Liver (tissue), 8 donors: ENCODE measurements at regions not wholly inside any gene's neighbourhood (a gene's known extent, or its start where the extent isn't known, plus 50 kb on each side); places are given as distances from the start of the nearest gene placed in this dataset.

Experiments
- DNase-seq: peaks from one replicate; pipeline ENCODE4 v3.0.0-alpha.2; 2017; ENCODE audit warnings: low spot score
- H3K27ac ChIP-seq, 2 donors: one replicate each; pipeline ENCODE4 v1.7.0; 2013; ENCODE audit warnings: inconsistent platforms in 2 of 2, low read length in 2 of 2, control low read depth in 1 of 2, low read depth in 1 of 2, mild to moderate bottlenecking in 1 of 2
- H3K27me3 ChIP-seq, 4 donors: one replicate each; pipeline versions ENCODE4 v1.6.1 to v1.7.0; 2013; ENCODE audit warnings: low read length in 3 of 4, inconsistent platforms in 1 of 4, mild to moderate bottlenecking in 1 of 4, moderate library complexity in 1 of 4; ENCODE audit not compliant: control insufficient read depth in 4 of 4, insufficient read depth in 4 of 4
- H3K36me3 ChIP-seq, 4 donors: one replicate each; pipeline versions ENCODE4 v1.6.1 to v1.7.0; 2013; ENCODE audit warnings: low read length in 3 of 4, mild to moderate bottlenecking in 3 of 4, low read depth in 1 of 4, moderate library complexity in 1 of 4; ENCODE audit not compliant: control insufficient read depth in 4 of 4, insufficient read depth in 3 of 4
- H3K4me1 ChIP-seq, 4 donors: one replicate each; pipeline versions ENCODE4 v1.6.1 to v1.7.0; 2013; ENCODE audit warnings: low read length in 3 of 4, mild to moderate bottlenecking in 3 of 4, moderate library complexity in 1 of 4; ENCODE audit not compliant: control insufficient read depth in 4 of 4, insufficient read depth in 4 of 4
- H3K4me3 ChIP-seq, 3 donors: one replicate each; pipeline versions ENCODE4 v1.6.1 to v1.7.0; 2013; ENCODE audit warnings: low read length in 3 of 3, control low read depth in 1 of 3, low read depth in 1 of 3, mild to moderate bottlenecking in 1 of 3
- H3K9ac ChIP-seq, 2 donors: one replicate each; pipeline ENCODE4 v1.7.0; 2013; ENCODE audit warnings: low read length in 2 of 2, mild to moderate bottlenecking in 2 of 2, moderate library complexity in 2 of 2, control low read depth in 1 of 2, low read depth in 1 of 2
- H3K9me3 ChIP-seq, 4 donors: one replicate each; pipeline versions ENCODE4 v1.6.1 to v1.7.0; 2013; ENCODE audit warnings: low read length in 3 of 4; ENCODE audit not compliant: control insufficient read depth in 4 of 4
- EGR1 ChIP-seq, 2 donors: IDR thresholded peaks; 2 replicates each; pipeline ENCODE4 v1.6.1; 2016 to 2018; ENCODE audit warnings: antibody characterized with exemption in 2 of 2, low read depth in 2 of 2
- FOXA1 ChIP-seq: IDR thresholded peaks from 2 replicates; pipeline ENCODE4 v1.6.1; 2016; ENCODE audit warnings: antibody characterized with exemption
- FOXA2 ChIP-seq: IDR thresholded peaks from 2 replicates; pipeline ENCODE4 v1.6.1; 2016; ENCODE audit warnings: antibody characterized with exemption
- GABPA ChIP-seq, 2 donors: IDR thresholded peaks in 1 of 2; conservative IDR thresholded peaks in 1 of 2; 2 replicates each; pipeline ENCODE4 v1.6.1; 2016; ENCODE audit warnings: antibody characterized with exemption in 2 of 2, mild to moderate bottlenecking in 1 of 2, moderate library complexity in 1 of 2
- HNF4A ChIP-seq, 2 donors: conservative IDR thresholded peaks; 2 replicates each; pipeline ENCODE4 v1.6.1; 2016; ENCODE audit warnings: antibody characterized with exemption in 2 of 2, mild to moderate bottlenecking in 2 of 2
- HNF4G ChIP-seq: IDR thresholded peaks from 2 replicates; pipeline ENCODE4 v1.6.1; 2016; ENCODE audit warnings: antibody characterized with exemption
- JUND ChIP-seq, 2 donors: IDR thresholded peaks; 2 replicates each; pipeline ENCODE4 v1.6.1; 2016; ENCODE audit warnings: antibody characterized with exemption in 2 of 2
- NR2F2 ChIP-seq: IDR thresholded peaks from 2 replicates; pipeline ENCODE4 v1.6.1; 2016; ENCODE audit warnings: antibody characterized with exemption
- RAD21 ChIP-seq, 2 donors: IDR thresholded peaks; 2 replicates each; pipeline ENCODE4 v1.6.1; 2016; ENCODE audit warnings: antibody characterized with exemption in 2 of 2, mild to moderate bottlenecking in 2 of 2
- RXRA ChIP-seq, 2 donors: IDR thresholded peaks; 2 replicates each; pipeline ENCODE4 v1.6.1; 2017 to 2018; ENCODE audit warnings: antibody characterized with exemption in 2 of 2, mild to moderate bottlenecking in 1 of 2
- SP1 ChIP-seq: IDR thresholded peaks from 2 replicates; pipeline ENCODE4 v1.6.1; 2018; ENCODE audit warnings: antibody characterized with exemption, mild to moderate bottlenecking
- TAF1 ChIP-seq: conservative IDR thresholded peaks from 2 replicates; pipeline ENCODE4 v1.6.1; 2016; ENCODE audit warnings: antibody characterized with exemption, mild to moderate bottlenecking
- YY1 ChIP-seq: IDR thresholded peaks from 2 replicates; pipeline ENCODE4 v1.6.1; 2016; ENCODE audit warnings: antibody characterized with exemption, mild to moderate bottlenecking
- WGBS: extraction: QIAGEN DNeasy Blood & Tissue Kit; methylation state at CpG from one replicate; pipeline ENCODE4 v1.1.7; 2013; 5-methylcytosine and 5-hydroxymethylcytosine counted together
- TF ChIP-seq, protein P1 (sequence below): IDR thresholded peaks from 2 replicates; pipeline ENCODE4 v1.6.1; 2016; ENCODE audit warnings: antibody characterized with exemption
- TF ChIP-seq, protein P2 (sequence below): IDR thresholded peaks from 2 replicates; pipeline ENCODE4 v1.6.1; 2016; ENCODE audit warnings: antibody characterized with exemption
- TF ChIP-seq, protein P3 (sequence below): IDR thresholded peaks from 2 replicates; pipeline ENCODE4 v1.6.1; 2016; ENCODE audit warnings: antibody characterized with exemption, mild to moderate bottlenecking
- TF ChIP-seq, protein P4 (sequence below): IDR thresholded peaks from 2 replicates; pipeline ENCODE4 v1.6.1; 2016; ENCODE audit warnings: antibody characterized with exemption
- TF ChIP-seq, protein P5 (sequence below): fragments of 150-350 bp; IDR thresholded peaks from 2 replicates; pipeline ENCODE4 v1.5.1; 2017; ENCODE audit warnings: improper control_type of control experiment, low read depth, low read length; ENCODE audit not compliant: missing input control
- donor health status: healthy.
- donor health status: healthy.
- donor health status: healthy.
- donor health status: healthy.
- donor health status: healthy.

DNA sequence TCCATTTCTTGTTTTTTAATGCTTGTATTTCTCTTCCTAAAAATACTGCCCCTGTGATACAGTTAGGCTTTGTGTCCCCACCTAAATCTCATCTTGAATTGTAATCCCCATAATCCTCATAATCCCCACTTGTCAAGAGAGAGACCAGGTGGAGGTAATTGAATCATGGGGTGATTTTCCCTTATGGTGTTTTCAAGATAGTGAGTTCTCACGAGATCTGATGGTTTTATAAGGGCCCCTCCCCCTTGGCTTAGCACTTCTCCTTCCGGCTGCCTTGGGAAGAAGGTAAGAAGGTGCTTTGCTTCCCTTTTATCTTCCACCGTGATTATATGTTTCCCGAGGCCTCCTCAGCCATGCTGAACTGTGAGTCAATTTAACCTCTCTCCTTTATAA, 227.4 kb downstream of the MAN2A1 start:
- Histone ChIP-seq H3K4me3 (no peak overlapping the region), H3K4me1 (peaks cover 0 to 7% (median 3%) of the 10 kb centered on the region in 4 donors), H3K9ac (no peak overlapping the region), H3K27ac (no peak overlapping the region), H3K9me3 (no peaks in the 10 kb centered on the region), H3K36me3 (no peaks in the 10 kb centered on the region), H3K27me3 (no peaks in the 10 kb centered on the region)
- no peak for DNase-seq
- TF ChIP-seq, protein P1, sequence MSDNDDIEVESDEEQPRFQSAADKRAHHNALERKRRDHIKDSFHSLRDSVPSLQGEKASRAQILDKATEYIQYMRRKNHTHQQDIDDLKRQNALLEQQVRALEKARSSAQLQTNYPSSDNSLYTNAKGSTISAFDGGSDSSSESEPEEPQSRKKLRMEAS, result no peak
- TF ChIP-seq HNF4A (conservative IDR thresholded peaks at IDR 0.05) (no peak), NR2F2 (no peak), FOXA1 (no peak), GABPA (IDR thresholded peaks at IDR 0.05 in 1 of 2, conservative IDR thresholded peaks at IDR 0.05 in 1 of 2) (no peak), EGR1 (IDR thresholded peaks at IDR 0.05; ENCODE audit: low read depth in 2 of 2) (no peak), RXRA (IDR thresholded peaks at IDR 0.05) (no peak), JUND (IDR thresholded peaks at IDR 0.05) (no peak), YY1 (no peak), TAF1 (no peak), RAD21 (IDR thresholded peaks at IDR 0.05) (no peak), FOXA2 (no peak), SP1 (no peak), HNF4G (no peak)
- TF ChIP-seq, protein P2, sequence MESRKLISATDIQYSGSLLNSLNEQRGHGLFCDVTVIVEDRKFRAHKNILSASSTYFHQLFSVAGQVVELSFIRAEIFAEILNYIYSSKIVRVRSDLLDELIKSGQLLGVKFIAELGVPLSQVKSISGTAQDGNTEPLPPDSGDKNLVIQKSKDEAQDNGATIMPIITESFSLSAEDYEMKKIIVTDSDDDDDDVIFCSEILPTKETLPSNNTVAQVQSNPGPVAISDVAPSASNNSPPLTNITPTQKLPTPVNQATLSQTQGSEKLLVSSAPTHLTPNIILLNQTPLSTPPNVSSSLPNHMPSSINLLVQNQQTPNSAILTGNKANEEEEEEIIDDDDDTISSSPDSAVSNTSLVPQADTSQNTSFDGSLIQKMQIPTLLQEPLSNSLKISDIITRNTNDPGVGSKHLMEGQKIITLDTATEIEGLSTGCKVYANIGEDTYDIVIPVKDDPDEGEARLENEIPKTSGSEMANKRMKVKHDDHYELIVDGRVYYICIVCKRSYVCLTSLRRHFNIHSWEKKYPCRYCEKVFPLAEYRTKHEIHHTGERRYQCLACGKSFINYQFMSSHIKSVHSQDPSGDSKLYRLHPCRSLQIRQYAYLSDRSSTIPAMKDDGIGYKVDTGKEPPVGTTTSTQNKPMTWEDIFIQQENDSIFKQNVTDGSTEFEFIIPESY, result no peak
- TF ChIP-seq, protein P3, sequence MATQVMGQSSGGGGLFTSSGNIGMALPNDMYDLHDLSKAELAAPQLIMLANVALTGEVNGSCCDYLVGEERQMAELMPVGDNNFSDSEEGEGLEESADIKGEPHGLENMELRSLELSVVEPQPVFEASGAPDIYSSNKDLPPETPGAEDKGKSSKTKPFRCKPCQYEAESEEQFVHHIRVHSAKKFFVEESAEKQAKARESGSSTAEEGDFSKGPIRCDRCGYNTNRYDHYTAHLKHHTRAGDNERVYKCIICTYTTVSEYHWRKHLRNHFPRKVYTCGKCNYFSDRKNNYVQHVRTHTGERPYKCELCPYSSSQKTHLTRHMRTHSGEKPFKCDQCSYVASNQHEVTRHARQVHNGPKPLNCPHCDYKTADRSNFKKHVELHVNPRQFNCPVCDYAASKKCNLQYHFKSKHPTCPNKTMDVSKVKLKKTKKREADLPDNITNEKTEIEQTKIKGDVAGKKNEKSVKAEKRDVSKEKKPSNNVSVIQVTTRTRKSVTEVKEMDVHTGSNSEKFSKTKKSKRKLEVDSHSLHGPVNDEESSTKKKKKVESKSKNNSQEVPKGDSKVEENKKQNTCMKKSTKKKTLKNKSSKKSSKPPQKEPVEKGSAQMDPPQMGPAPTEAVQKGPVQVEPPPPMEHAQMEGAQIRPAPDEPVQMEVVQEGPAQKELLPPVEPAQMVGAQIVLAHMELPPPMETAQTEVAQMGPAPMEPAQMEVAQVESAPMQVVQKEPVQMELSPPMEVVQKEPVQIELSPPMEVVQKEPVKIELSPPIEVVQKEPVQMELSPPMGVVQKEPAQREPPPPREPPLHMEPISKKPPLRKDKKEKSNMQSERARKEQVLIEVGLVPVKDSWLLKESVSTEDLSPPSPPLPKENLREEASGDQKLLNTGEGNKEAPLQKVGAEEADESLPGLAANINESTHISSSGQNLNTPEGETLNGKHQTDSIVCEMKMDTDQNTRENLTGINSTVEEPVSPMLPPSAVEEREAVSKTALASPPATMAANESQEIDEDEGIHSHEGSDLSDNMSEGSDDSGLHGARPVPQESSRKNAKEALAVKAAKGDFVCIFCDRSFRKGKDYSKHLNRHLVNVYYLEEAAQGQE, result no peak
- TF ChIP-seq, protein P4, sequence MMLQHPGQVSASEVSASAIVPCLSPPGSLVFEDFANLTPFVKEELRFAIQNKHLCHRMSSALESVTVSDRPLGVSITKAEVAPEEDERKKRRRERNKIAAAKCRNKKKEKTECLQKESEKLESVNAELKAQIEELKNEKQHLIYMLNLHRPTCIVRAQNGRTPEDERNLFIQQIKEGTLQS, result no peak
- TF ChIP-seq, protein P5, sequence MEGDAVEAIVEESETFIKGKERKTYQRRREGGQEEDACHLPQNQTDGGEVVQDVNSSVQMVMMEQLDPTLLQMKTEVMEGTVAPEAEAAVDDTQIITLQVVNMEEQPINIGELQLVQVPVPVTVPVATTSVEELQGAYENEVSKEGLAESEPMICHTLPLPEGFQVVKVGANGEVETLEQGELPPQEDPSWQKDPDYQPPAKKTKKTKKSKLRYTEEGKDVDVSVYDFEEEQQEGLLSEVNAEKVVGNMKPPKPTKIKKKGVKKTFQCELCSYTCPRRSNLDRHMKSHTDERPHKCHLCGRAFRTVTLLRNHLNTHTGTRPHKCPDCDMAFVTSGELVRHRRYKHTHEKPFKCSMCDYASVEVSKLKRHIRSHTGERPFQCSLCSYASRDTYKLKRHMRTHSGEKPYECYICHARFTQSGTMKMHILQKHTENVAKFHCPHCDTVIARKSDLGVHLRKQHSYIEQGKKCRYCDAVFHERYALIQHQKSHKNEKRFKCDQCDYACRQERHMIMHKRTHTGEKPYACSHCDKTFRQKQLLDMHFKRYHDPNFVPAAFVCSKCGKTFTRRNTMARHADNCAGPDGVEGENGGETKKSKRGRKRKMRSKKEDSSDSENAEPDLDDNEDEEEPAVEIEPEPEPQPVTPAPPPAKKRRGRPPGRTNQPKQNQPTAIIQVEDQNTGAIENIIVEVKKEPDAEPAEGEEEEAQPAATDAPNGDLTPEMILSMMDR, result no peak
- 88% methylated on average over 4 of the region's 4 CpGs for WGBS
